MM.1S (cell line): ENCODE measurements at regions not wholly inside any gene's neighbourhood (a gene's known extent, or its start where the extent isn't known, plus 50 kb on each side); places are given as distances from the start of the nearest gene placed in this dataset.
"Not testable (repeated sequence)": the region's sequence is repeated elsewhere in the genome, so short reads cannot be mapped to it uniquely, and the experiment has no call there.

Source experiments
- CTCF ChIP-seq: fragments of 300-600 bp; sonication (generic); IDR thresholded peaks from 2 replicates; pipeline ENCODE4 v1.5.1; 2016; ENCODE audit warnings: antibody characterized with exemption, low read length, mixed read lengths
- EZH2 ChIP-seq: fragments of 300-600 bp; sonication (generic); optimal IDR thresholded peaks from 2 replicates; pipeline ENCODE3; 2017; ENCODE audit warnings: low read depth, mild to moderate bottlenecking, antibody characterized with exemption, low read length, mixed read lengths
- EZH2phosphoT487 ChIP-seq: fragments of 300-600 bp; sonication (generic); IDR thresholded peaks from 2 replicates; pipeline ENCODE4 v1.6.1; 2018; ENCODE audit warnings: antibody characterized with exemption, low read length

GRCh38 chr3:182034231-182034630 is 322.5 kb downstream of the SOX2 start:
- not testable (repeated sequence) for TF ChIP-seq EZH2phosphoT487, CTCF, EZH2
